GM13977 (cell line): ENCODE measurements at regions not wholly inside any gene's neighbourhood (a gene's known extent, or its start where the extent isn't known, plus 50 kb on each side); places are given as distances from the start of the nearest gene placed in this dataset.

ENCODE experiments used
- DNase-seq: peaks from one replicate; pipeline ENCODE4 v3.0.0; 2012; ENCODE audit warnings: low spot score
- CTCF ChIP-seq: IDR thresholded peaks from 2 replicates; pipeline ENCODE4 v1.5.1; 2012; ENCODE audit warnings: mild to moderate bottlenecking, control low read depth; ENCODE audit not compliant: insufficient read depth; ENCODE audit errors: extremely low read depth, missing control alignments
- in situ Hi-C: fragments of 300-500 bp; cut with MboI; formaldehyde crosslinking; loops from one replicate; pipeline ENCODE4 v1.12.0; 2022; ENCODE audit warnings: low sequenced_read_pairs, low pct_unique_long_range_greater_than_20kb, mixed read lengths, inconsistent platforms; ENCODE audit not compliant: unreplicated experiment

DNA sequence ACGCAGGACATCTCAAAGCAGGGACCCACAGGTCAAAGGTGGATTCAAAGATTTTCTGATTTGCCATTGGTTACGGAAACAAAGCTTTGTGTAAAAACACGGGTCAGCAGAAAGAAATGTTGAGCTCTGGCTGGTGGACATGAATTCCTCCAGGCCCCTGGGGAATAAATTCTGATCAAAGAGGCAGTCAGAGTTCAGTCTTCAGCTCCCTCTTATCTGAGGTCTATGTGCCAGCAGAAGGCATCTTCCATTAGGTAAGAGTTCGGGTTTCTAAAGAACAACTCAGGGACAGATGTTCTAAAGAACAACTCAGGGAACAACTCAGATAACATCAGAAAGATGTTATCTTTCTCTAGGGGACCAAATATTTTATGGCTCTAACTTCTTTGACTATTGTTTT, 64.9 kb upstream of the PALS2 start:
- in situ Hi-C loops = no loop called here

DNA sequence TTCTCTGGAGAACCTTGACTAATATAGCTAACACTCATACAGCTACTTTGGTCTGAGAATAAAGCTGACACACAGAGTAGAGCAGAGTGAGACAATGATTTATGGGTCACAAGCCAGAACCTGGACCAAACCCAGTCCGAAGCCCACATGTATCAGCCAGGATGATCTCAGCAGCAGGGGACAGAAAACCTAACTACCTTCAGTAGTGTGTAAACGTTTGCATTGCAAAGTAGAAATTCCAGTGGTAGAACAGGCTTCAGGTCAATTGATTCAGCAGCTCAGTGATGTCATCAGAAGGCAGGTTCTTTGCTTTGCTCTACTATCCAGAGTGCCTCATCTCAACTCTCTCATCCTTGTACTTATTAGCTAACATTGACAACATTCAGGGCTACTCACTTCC, 62.5 kb upstream of the PALS2 start:
- no peak for DNase-seq
- in situ Hi-C loops = no loop called here

More for the DNA sequence above, 64.9 kb upstream of the PALS2 start:
- DNase-seq = no peak
- TF ChIP-seq CTCF = no peak

DNA sequence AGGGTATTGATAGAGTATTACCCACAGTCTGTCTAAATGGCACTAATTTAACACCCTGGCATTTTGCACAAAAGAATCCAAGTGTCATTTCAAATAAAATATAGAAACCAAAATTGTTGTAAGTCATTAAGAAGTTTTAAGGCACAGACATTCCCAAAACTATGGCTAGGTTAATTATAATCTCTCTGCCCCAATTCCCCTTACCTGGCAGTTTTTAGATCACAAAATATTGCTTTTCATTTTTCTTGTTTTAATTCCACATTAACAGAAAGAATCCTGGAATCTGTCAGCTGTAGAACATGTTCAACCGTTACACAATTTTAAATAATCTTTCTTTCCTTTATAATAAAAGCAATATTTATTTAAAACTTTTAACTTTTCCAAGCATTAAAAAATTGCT, 56.1 kb upstream of the PALS2 start:
- no peak for TF ChIP-seq CTCF
- no peak for DNase-seq
- in situ Hi-C loops = no loop called here

More for the DNA sequence above, 62.5 kb upstream of the PALS2 start:
- no peak for TF ChIP-seq CTCF

GRCh38 chr7:24521917-24522623, 51.2 kb upstream of the PALS2 start:
- in situ Hi-C loops = no loop called here
- no peak for DNase-seq
- TF ChIP-seq CTCF = no peak
